Activated CD8-positive, alpha-beta T cell treated with anti-CD3 and anti-CD28 coated beads for 36 hours (primary cell): ENCODE measurements at regions not wholly inside any gene's neighbourhood (a gene's known extent, or its start where the extent isn't known, plus 50 kb on each side); places are given as distances from the start of the nearest gene placed in this dataset.
"Not testable (repeated sequence)": the region's sequence is repeated elsewhere in the genome, so short reads cannot be mapped to it uniquely, and the experiment has no call there.

Experiments
- ATAC-seq: fragments of 200-7000 bp; cut with Tn5 transposase; one replicate; pipeline ENCODE4 v1.10.0; 2021; ENCODE audit warnings: mild to moderate bottlenecking, moderate library complexity
- CTCF ChIA-PET: fragments of 350-600 bp; sonication (Branson Sonifier 250); formaldehyde crosslinking; loops from one replicate; lab custom pipeline; 2021; ENCODE audit warnings: antibody characterized with exemption; lab: Charles Lee
- POLR2A ChIA-PET: fragments of 350-600 bp; sonication (Branson Sonifier 250); formaldehyde crosslinking; loops from one replicate; lab custom pipeline; 2021; ENCODE audit warnings: antibody characterized with exemption; lab: Charles Lee
- DNase-seq: peaks from one replicate; pipeline ENCODE4 v3.0.0-alpha.2; 2020
- H3K27ac Mint-ChIP-seq: one replicate; pipeline ENCODE4 v1.8.0; 2021; ENCODE audit warnings: mild to moderate bottlenecking, mixed read lengths
- H3K27me3 Mint-ChIP-seq: one replicate; pipeline ENCODE4 v1.8.0; 2021; ENCODE audit warnings: mixed read lengths
- H3K36me3 Mint-ChIP-seq: one replicate; pipeline ENCODE4 v1.8.0; 2021; ENCODE audit warnings: low read depth, mixed read lengths
- H3K4me1 Mint-ChIP-seq: one replicate; pipeline ENCODE4 v1.8.0; 2021; ENCODE audit warnings: low read depth, mixed read lengths
- H3K4me3 Mint-ChIP-seq: one replicate; pipeline ENCODE4 v1.8.0; 2021; ENCODE audit warnings: mild to moderate bottlenecking, moderate library complexity, mixed read lengths
- H3K9me3 Mint-ChIP-seq: one replicate; pipeline ENCODE4 v1.8.0; 2021; ENCODE audit warnings: mixed read lengths
- intact Hi-C: fragments of 100-400 bp; cut with micrococcal nuclease; formaldehyde crosslinking; loops from one replicate; pipeline ENCODE4 v1.10.0; 2022

DNA sequence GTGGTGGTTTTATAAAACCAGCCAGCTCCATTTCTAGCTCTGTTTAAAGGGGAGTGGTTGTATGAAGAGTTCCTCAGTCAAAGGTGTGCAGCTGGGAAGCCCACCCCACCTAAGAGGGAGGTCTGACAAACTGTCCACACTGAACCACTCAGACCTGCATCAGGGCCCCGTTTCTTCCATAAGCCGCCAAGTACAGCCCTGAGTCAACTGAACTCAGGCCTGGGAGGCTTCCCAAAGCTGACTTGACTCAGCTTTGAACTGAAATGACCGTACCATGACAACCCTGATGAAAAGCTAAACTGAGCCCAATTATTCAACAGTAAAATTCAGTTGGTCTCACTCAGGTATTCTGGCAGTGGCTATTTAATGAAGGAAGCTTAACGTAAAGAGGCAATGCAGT lies 4027.4 kb upstream of the TPTE start:
- H3K36me3 Mint-ChIP-seq, H3K9me3 Mint-ChIP-seq, ATAC-seq, H3K27ac Mint-ChIP-seq, H3K27me3 Mint-ChIP-seq, CTCF ChIA-PET, POLR2A ChIA-PET, intact Hi-C loops, DNase-seq, H3K4me1 Mint-ChIP-seq, H3K4me3 Mint-ChIP-seq: not testable (repeated sequence)

DNA sequence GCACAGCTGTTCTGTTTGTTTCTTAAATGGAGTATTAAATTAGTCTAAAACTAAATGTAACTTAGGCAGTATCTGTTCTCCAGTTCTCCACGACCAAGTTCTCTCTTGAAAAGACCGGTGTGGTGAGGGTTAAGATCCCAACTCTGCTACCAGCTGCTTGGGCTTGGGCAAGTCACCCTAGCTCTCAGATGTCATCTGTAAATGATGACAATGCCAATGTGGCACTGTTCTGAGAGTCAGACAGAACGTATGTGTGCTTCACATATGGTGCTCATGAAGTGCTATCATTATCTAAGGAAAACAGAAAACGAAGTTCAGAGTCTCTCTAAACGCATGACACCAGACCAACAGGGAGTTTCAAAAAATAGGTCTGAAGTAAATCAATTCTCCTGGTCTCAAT lies 4025.0 kb upstream of the TPTE start:
- CTCF ChIA-PET, H3K27me3 Mint-ChIP-seq, DNase-seq, POLR2A ChIA-PET, H3K9me3 Mint-ChIP-seq, intact Hi-C loops, H3K27ac Mint-ChIP-seq, ATAC-seq, H3K4me1 Mint-ChIP-seq, H3K36me3 Mint-ChIP-seq, H3K4me3 Mint-ChIP-seq: not testable (repeated sequence)

GRCh38 chr21:6498716-6499115 lies 4022.7 kb upstream of the TPTE start:
- POLR2A ChIA-PET, CTCF ChIA-PET: not testable (repeated sequence)
- peak overlapping the region; percentile 46 for H3K4me3 Mint-ChIP-seq

GRCh38 chr21:6499128-6499826 lies 4022.1 kb upstream of the TPTE start:
- CTCF ChIA-PET, POLR2A ChIA-PET, H3K4me3 Mint-ChIP-seq, H3K9me3 Mint-ChIP-seq, H3K4me1 Mint-ChIP-seq, intact Hi-C loops, H3K36me3 Mint-ChIP-seq, H3K27ac Mint-ChIP-seq, H3K27me3 Mint-ChIP-seq: not testable (repeated sequence)
- ATAC-seq = peak; percentile 85
- DNase-seq = peak; percentile 63

More at GRCh38 chr21:6498716-6499115, 4022.7 kb upstream of the TPTE start:
- DNase-seq = peak; percentile 16
- H3K9me3 Mint-ChIP-seq, H3K27ac Mint-ChIP-seq, H3K4me1 Mint-ChIP-seq, H3K36me3 Mint-ChIP-seq, intact Hi-C loops, H3K27me3 Mint-ChIP-seq: not testable (repeated sequence)
- ATAC-seq = peak; percentile 6

DNA sequence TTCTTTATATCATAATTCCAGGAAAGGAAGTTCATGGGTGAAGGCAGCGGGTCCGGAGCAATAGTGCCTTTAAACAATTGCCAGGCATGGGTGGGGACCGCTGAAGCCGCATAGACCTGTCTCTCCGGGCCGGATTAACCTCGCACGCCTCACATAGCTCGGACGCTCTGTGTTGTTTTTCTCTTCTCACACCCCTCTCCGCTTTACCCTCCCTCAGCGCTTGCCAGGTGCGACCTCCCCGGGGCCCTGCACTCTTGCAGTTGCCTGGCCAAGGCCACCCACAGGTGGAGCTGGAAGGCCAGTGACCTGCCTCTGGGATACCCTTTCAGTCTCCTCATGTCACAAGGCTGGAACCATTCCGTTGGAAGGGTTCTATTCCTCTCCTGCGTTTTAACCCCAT lies 4021.5 kb upstream of the TPTE start:
- H3K36me3 Mint-ChIP-seq, intact Hi-C loops, H3K27me3 Mint-ChIP-seq, H3K4me3 Mint-ChIP-seq, H3K9me3 Mint-ChIP-seq, H3K27ac Mint-ChIP-seq, CTCF ChIA-PET, DNase-seq, POLR2A ChIA-PET, H3K4me1 Mint-ChIP-seq: not testable (repeated sequence)
- ATAC-seq = peak; percentile 9

DNA sequence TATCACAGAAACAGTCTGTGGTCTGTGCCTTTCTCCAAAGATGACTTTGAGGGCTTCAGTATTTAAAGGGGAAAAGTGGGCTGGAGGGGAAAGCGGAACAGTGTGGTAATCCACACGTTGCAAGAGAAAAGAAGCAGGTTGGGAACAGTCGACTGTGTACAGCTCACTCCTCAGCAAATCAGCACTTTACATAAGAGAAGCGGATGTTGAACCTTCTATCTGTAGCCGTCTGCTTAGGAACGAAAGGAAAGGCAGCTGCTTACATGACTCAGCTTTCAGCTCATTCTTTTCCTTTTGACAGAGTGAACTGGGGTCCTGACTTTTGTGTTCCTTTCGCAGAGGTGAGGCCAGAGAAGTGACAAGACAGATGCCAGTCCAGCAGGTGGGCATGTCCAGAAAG lies 4020.7 kb upstream of the TPTE start:
- H3K4me3 Mint-ChIP-seq, H3K4me1 Mint-ChIP-seq, POLR2A ChIA-PET, H3K9me3 Mint-ChIP-seq, H3K36me3 Mint-ChIP-seq, H3K27me3 Mint-ChIP-seq, H3K27ac Mint-ChIP-seq, CTCF ChIA-PET, intact Hi-C loops, DNase-seq: not testable (repeated sequence)
- peak; percentile 45 for ATAC-seq

DNA sequence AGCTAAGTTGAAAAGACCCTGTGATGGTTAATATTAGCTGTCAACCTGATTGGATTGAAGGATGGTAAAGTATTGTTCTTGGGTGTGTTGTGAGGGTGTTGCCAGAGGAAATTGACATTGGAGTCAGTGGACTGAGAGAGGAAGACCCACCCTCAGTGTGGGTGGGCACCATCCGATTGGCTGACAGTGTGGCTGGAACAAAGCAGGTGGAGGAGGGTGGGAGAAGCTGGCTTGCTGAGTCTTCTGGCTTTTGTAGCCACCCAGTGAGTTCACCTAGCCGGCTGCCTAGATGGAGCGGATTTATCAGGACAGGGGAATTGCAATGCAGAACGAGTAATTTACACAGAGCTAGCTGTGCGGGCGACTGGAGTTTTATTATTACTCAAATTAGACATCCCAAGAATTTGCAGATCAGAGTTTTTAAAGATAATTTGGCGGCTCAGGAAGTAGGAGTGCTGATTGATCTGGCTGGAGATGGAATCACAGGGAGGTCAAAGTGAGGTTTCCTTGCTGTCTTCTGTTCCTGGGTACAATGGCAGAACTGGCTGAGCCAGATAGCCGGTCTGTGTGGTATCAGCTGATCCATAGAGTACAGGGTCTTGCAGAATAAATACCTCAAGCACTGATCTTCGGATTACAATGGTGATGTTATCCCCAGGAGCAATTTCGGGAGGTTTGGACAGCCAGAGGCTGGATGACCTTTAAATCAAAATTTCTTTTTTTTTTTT lies 4015.1 kb upstream of the TPTE start:
- H3K27me3 Mint-ChIP-seq, CTCF ChIA-PET, POLR2A ChIA-PET, H3K9me3 Mint-ChIP-seq, H3K4me3 Mint-ChIP-seq, DNase-seq, H3K36me3 Mint-ChIP-seq, H3K4me1 Mint-ChIP-seq, intact Hi-C loops, ATAC-seq, H3K27ac Mint-ChIP-seq: not testable (repeated sequence)

GRCh38 chr21:6507632-6508031 lies 4013.8 kb upstream of the TPTE start:
- ATAC-seq, H3K4me1 Mint-ChIP-seq, POLR2A ChIA-PET, DNase-seq, H3K27me3 Mint-ChIP-seq, intact Hi-C loops, H3K36me3 Mint-ChIP-seq, H3K4me3 Mint-ChIP-seq, H3K27ac Mint-ChIP-seq, CTCF ChIA-PET, H3K9me3 Mint-ChIP-seq: not testable (repeated sequence)

DNA sequence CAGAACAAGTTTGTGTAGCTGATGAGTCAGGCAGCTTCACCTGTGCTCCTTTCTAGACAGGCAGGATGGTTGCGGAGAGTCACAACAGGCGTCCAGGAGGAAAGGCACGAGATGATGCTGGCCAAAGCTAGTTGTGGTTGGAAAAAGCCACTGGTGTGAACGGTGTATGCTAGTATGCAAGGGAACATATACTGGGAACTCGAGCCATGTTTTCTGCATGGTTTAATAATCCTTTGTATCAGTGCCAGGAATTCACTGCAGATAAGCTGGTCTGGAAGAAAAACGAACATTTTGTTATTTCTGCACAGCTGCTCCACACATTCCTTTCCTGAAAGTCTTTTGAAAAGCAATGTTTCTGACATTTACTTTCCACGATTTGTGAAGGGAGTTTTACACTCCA lies 3999.6 kb upstream of the TPTE start:
- H3K27me3 Mint-ChIP-seq, CTCF ChIA-PET, H3K36me3 Mint-ChIP-seq, H3K27ac Mint-ChIP-seq, ATAC-seq, H3K4me3 Mint-ChIP-seq, H3K4me1 Mint-ChIP-seq, intact Hi-C loops, DNase-seq, POLR2A ChIA-PET, H3K9me3 Mint-ChIP-seq: not testable (repeated sequence)

DNA sequence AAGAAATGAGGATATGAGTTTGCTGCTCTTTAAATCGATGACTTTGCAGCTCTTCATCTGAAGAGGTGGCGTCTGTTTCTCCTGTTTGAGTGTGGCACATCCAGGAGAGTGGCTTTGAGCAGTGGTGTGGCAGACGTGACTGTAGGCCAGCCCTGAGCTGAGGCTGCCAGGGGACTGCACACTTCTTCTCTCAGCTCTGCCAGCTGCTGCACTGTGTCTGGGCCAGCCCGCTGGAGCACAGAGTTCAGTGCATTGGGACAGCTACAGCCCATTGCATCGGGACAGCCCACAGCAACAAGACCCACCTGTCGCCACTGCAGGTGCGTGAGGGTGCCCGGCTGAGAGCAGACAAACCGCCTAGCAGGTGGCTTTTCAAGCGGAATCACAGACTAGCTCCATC lies 3995.2 kb upstream of the TPTE start:
- DNase-seq, H3K4me3 Mint-ChIP-seq, H3K9me3 Mint-ChIP-seq, H3K4me1 Mint-ChIP-seq, CTCF ChIA-PET, ATAC-seq, H3K27ac Mint-ChIP-seq, intact Hi-C loops, POLR2A ChIA-PET, H3K27me3 Mint-ChIP-seq, H3K36me3 Mint-ChIP-seq: not testable (repeated sequence)

DNA sequence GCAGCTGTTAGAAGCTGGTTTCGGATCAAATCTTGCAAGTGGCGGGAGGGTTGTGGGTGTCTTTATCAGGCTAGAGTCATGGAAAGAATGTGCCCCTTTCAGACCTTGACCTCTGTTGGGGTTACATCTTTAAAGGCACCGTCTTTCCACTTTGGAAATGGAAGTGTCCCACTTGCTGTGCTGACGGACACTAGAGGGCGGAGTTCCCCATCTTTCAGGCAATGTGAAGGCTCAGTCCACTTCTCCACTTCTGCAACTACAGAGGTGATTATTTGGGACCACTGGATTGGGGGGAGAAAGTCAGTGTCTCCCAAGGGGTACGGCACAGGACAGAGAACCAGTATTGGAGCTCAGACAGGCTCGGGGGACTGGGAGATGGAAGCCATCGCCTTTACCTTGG lies 3990.7 kb upstream of the TPTE start:
- intact Hi-C loops, H3K4me1 Mint-ChIP-seq, CTCF ChIA-PET, H3K36me3 Mint-ChIP-seq, H3K27me3 Mint-ChIP-seq, H3K4me3 Mint-ChIP-seq, H3K9me3 Mint-ChIP-seq, POLR2A ChIA-PET, DNase-seq, H3K27ac Mint-ChIP-seq: not testable (repeated sequence)
- peak; percentile 42 for ATAC-seq

DNA sequence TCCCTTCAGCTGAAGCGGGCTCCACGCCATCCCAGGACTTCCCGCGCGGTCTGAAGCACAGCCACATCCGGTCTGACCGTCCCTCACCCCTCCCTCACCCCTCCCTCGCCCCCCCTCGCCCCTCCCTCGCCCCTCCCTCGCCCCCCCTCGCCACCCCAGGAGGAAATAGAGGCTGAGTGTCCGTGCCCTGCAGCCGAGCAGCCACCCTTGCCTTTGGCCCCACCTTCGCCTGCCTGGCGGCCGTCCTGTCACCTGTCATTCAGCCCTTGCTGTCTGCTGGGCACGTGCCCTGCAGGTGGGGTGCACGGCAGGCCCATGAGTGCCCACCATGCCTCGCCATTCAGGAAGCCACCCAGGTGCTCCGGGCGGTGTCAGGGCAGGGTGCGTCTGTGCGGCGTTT lies 3988.1 kb upstream of the TPTE start:
- intact Hi-C loops, DNase-seq, H3K9me3 Mint-ChIP-seq, H3K36me3 Mint-ChIP-seq, H3K4me1 Mint-ChIP-seq, POLR2A ChIA-PET, H3K4me3 Mint-ChIP-seq, ATAC-seq, H3K27ac Mint-ChIP-seq, H3K27me3 Mint-ChIP-seq, CTCF ChIA-PET: not testable (repeated sequence)
